ENCODE measurements at regions not wholly inside any gene's neighbourhood (a gene's known extent, or its start where the extent isn't known, plus 50 kb on each side); places are given as distances from the start of the nearest gene placed in this dataset.

DNA sequence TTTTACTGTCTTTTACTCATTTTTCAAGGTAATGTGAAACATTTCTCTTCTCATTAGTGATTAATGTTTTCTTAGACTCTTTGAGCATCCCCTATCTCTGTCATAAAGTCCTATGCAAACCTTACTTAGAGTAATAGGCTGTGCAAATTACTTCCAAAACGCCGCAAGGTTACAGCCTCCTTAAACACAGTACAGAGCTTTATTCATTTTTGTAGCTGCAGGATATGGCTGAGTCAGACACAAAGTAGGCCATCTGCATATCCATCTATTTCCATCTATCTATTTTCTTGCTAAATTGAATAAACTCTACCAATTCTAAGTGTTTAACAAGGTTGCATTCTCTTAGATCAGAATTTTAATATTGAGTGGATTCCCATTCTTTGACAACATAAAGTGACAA, 335.6 kb upstream of the SLC16A7 start:
- Mint-ChIP-seq H3K9me3 (peaks cover 0 to 6% of the 10 kb centered on the region in 2 donors), H3K4me1 (no peaks in the 10 kb centered on the region), H3K27ac (no peak overlapping the region), H3K4me3 (no peak overlapping the region), H3K27me3 (no peaks in the 10 kb centered on the region)
- DNase-seq: no peak
- ATAC-seq: no peak

- H3K4me3 Mint-ChIP-seq: no peak overlapping the region
- DNase-seq (no peak), ATAC-seq (no peak)
- H3K9me3 Mint-ChIP-seq: peaks cover 20 to 27% of the 10 kb centered on the region in 2 donors
- H3K27me3 Mint-ChIP-seq: no peaks in the 10 kb centered on the region
- no peak overlapping the region for H3K27ac Mint-ChIP-seq
- no peaks in the 10 kb centered on the region for H3K4me1 Mint-ChIP-seq
Observed at GRCh38 chr12:59252731-59253130, 332.4 kb upstream of the LRIG3 start.

DNA sequence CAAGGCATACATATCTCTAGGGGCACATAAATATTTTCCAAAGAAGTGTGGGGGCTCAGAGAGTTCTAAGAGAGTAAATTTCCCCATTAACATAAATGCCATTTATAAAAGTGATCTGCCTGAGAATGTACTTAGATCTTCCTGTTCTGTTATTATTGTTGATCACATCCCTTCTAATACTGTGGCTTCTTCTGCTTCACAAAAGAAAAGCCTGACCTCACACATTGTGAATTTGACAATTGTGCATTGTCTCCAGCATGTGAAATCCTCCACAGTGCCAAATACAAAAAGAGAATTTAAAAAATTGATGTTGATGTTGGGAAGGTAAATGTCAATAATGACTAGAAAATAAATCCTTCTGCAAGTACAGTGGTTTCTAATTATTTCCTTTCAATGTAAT, 330.5 kb upstream of the LRIG3 start:
- DNase-seq (no peak), ATAC-seq (no peak)
- Mint-ChIP-seq H3K27me3 (no peaks in the 10 kb centered on the region), H3K4me3 (no peak overlapping the region), H3K27ac (no peak overlapping the region), H3K9me3 (peaks cover 20 to 23% of the 10 kb centered on the region in 2 donors), H3K4me1 (no peaks in the 10 kb centered on the region)

GRCh38 chr12:59240048-59240447, 319.7 kb upstream of the LRIG3 start:
- no peak for DNase-seq
- Mint-ChIP-seq H3K27me3 (no peaks in the 10 kb centered on the region), H3K9me3 (no peaks in the 10 kb centered on the region), H3K4me1 (no peaks in the 10 kb centered on the region), H3K4me3 (no peak overlapping the region), H3K27ac (no peak overlapping the region)
- no peak for ATAC-seq

- Mint-ChIP-seq H3K4me1 (no peaks in the 10 kb centered on the region), H3K27me3 (no peaks in the 10 kb centered on the region), H3K4me3 (no peak overlapping the region), H3K27ac (no peak overlapping the region), H3K9me3 (no peaks in the 10 kb centered on the region)
- no peak for DNase-seq
- no peak for ATAC-seq
Observed at GRCh38 chr12:59234391-59234790, 314.1 kb upstream of the LRIG3 start.

DNA sequence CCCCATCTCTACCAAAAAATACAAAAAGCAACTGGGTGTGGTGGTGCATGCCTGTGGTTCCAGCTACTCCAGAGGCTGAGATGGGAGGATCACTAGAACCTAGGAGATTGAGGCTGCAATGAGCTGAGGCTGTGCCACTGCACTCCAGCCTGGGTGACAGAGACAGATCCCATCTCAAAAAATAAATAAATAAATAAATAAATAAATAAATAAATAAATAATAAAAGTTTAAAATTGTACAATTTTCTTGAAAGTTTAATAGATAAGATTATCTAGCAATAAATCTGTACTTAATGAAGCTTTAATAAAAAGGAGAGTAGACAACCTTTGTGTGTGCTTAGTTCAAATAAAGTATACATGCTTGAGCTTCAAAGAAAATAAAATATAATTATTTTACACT, 310.0 kb upstream of the LRIG3 start:
- no peaks in the 10 kb centered on the region for H3K27me3 Mint-ChIP-seq
- no peak overlapping the region for H3K27ac Mint-ChIP-seq
- H3K4me3 Mint-ChIP-seq: no peak overlapping the region
- no peak for ATAC-seq
- H3K9me3 Mint-ChIP-seq: peaks cover 4 to 5% of the 10 kb centered on the region in 2 donors
- no peak for DNase-seq
- no peaks in the 10 kb centered on the region for H3K4me1 Mint-ChIP-seq

GRCh38 chr12:59219148-59219547, 298.8 kb upstream of the LRIG3 start:
- no peak for ATAC-seq
- Mint-ChIP-seq H3K4me3 (no peak overlapping the region), H3K27me3 (no peaks in the 10 kb centered on the region), H3K4me1 (no peaks in the 10 kb centered on the region), H3K9me3 (peaks cover 0 to 7% of the 10 kb centered on the region in 2 donors), H3K27ac (no peak overlapping the region)
- no peak for DNase-seq

- H3K4me1 Mint-ChIP-seq: no peaks in the 10 kb centered on the region
- ATAC-seq: no peak
- no peaks in the 10 kb centered on the region for H3K27me3 Mint-ChIP-seq
- no peak overlapping the region for H3K27ac Mint-ChIP-seq
- DNase-seq: no peak
- H3K4me3 Mint-ChIP-seq: no peak overlapping the region
- peaks cover 6 to 10% of the 10 kb centered on the region in 2 donors for H3K9me3 Mint-ChIP-seq
Observed at GRCh38 chr12:59196989-59197388, 276.7 kb upstream of the LRIG3 start.

DNA sequence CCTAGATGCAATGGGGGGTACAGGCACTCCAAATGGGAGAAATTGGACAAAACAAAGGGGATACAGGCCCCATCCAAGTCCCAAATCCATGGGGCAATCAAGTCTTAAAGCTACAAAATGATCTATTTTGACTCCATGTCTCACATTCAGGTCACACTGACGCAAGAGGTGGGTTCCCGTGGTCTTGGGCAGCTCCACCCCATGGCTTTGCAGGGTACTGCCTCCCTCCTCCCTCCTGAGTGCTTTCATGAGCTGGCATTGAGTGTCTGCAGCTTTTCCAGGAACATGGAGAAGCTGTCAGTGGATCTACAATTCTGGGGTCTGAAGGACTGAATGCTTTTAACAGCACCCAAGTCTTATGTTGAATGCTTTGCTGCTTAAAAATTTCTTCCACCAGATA, 274.5 kb upstream of the LRIG3 start:
- Mint-ChIP-seq H3K27ac (no peak overlapping the region), H3K27me3 (no peaks in the 10 kb centered on the region), H3K9me3 (peaks cover 6 to 10% of the 10 kb centered on the region in 2 donors), H3K4me1 (no peaks in the 10 kb centered on the region), H3K4me3 (no peak overlapping the region)
- DNase-seq (no peak), ATAC-seq (no peak)

- H3K9me3 Mint-ChIP-seq: peaks cover 6 to 10% of the 10 kb centered on the region in 2 donors
Observed at GRCh38 chr12:59193476-59194050, 273.3 kb upstream of the LRIG3 start.

GRCh38 chr12:59191372-59191771, 271.1 kb upstream of the LRIG3 start:
- Mint-ChIP-seq H3K4me3 (no peak overlapping the region), H3K9me3 (peaks cover 6 to 10% of the 10 kb centered on the region in 2 donors), H3K27ac (no peak overlapping the region), H3K4me1 (no peaks in the 10 kb centered on the region), H3K27me3 (no peaks in the 10 kb centered on the region)
- no peak for DNase-seq
- no peak for ATAC-seq

More at GRCh38 chr12:59193476-59194050, 273.3 kb upstream of the LRIG3 start:
- H3K4me1 Mint-ChIP-seq: no peaks in the 10 kb centered on the region
- H3K27ac Mint-ChIP-seq: no peak overlapping the region
- H3K27me3 Mint-ChIP-seq: no peaks in the 10 kb centered on the region
- H3K4me3 Mint-ChIP-seq: no peak overlapping the region
- ATAC-seq: no peak
- no peak for DNase-seq

- H3K4me1 Mint-ChIP-seq: no peaks in the 10 kb centered on the region
- H3K9me3 Mint-ChIP-seq: no peaks in the 10 kb centered on the region
- DNase-seq (no peak), ATAC-seq (no peak)
- H3K27me3 Mint-ChIP-seq: peaks cover 10% of the 10 kb centered on the region
- no peak overlapping the region for H3K27ac Mint-ChIP-seq
- no peak overlapping the region for H3K4me3 Mint-ChIP-seq
Observed at GRCh38 chr12:59186451-59186850, 266.1 kb upstream of the LRIG3 start.

DNA sequence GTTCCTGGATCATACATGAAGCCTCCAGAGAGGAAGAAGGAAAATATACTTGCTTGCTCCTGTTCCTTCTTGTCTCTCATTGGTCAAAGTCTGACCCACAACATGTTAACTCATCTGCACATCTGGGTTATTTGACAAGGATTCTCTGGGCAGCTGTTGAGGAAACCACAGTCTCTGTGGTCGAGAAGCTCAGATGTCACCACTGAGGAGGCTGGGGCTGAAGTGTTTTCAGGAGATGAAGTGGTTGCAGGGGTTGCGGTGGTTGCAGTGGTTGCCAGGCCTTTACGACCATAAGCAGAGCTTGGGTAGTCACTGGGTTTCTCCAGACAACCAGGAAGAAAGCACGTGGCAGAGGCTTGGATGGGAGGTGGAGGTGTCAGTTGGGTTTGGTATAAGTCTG, 265.0 kb upstream of the LRIG3 start:
- no peak overlapping the region for H3K4me3 Mint-ChIP-seq
- peaks cover 10% of the 10 kb centered on the region for H3K27me3 Mint-ChIP-seq
- H3K9me3 Mint-ChIP-seq: no peaks in the 10 kb centered on the region
- no peak for ATAC-seq
- H3K27ac Mint-ChIP-seq: no peak overlapping the region
- no peaks in the 10 kb centered on the region for H3K4me1 Mint-ChIP-seq
- DNase-seq: no peak

- ATAC-seq (no peak), DNase-seq (no peak)
- H3K27me3 Mint-ChIP-seq: peaks cover 20% of the 10 kb centered on the region
- no peak overlapping the region for H3K27ac Mint-ChIP-seq
- no peak overlapping the region for H3K4me3 Mint-ChIP-seq
- H3K4me1 Mint-ChIP-seq: no peaks in the 10 kb centered on the region
- no peaks in the 10 kb centered on the region for H3K9me3 Mint-ChIP-seq
Observed at GRCh38 chr12:59182658-59183455, 262.6 kb upstream of the LRIG3 start.

- H3K9me3 Mint-ChIP-seq: peaks cover 5% of the 10 kb centered on the region in 2 donors
- H3K4me3 Mint-ChIP-seq: no peak overlapping the region
- ATAC-seq: peak; percentile 93
Observed at GRCh38 chr12:59182191-59182590, 261.9 kb upstream of the LRIG3 start.

DNA sequence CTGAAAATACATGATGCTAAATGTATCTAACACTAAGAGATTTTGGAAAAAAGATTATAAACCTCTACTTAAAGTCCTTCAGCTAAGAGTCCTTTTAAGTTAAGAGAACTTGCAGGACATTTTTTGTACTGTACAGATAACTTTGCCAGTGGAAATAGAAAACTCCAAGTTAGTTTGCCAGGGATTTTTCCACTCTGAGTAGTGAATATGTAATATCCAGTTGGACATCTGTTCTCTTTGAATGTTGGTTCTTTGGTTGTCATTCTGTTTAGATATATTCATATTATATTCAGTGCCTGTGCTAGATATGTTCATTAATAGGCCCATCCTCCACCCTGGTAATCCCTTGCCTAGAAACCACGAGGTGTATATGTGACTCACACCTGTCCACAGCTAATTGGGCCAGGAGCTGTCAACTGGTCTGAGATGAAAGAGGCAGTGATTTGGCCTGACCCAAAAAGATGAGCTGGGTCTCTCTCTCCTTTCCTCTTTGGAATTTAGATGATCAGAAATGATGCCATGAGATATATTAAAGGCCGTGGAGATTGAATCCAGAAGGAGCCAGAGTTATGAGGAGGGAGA, 261.0 kb upstream of the LRIG3 start:
- Mint-ChIP-seq H3K27me3 (peaks cover 20% of the 10 kb centered on the region), H3K4me3 (no peak overlapping the region), H3K27ac (no peak overlapping the region), H3K9me3 (peaks cover 6 to 8% of the 10 kb centered on the region in 2 donors), H3K4me1 (no peaks in the 10 kb centered on the region)
- DNase-seq: no peak
- ATAC-seq: no peak

More at GRCh38 chr12:59182191-59182590, 261.9 kb upstream of the LRIG3 start:
- H3K4me1 Mint-ChIP-seq: no peaks in the 10 kb centered on the region
- peak; percentile 18 to 50 for DNase-seq
- H3K27me3 Mint-ChIP-seq: peaks cover 20% of the 10 kb centered on the region
- no peak overlapping the region for H3K27ac Mint-ChIP-seq
